GM23338 (cell line): ENCODE measurements at regions not wholly inside any gene's neighbourhood (a gene's known extent, or its start where the extent isn't known, plus 50 kb on each side); places are given as distances from the start of the nearest gene placed in this dataset.

Source experiments
- ATAC-seq: fragments of 200-7000 bp; cut with Tn5 transposase; 3 replicates; pipeline ENCODE4 v1.9.1; 2020
- DNase-seq: peaks from one replicate; pipeline ENCODE4 v3.0.0-alpha.2; 2015; ENCODE audit warnings: low spot score
- H2AFZ ChIP-seq: fragments of 200-600 bp; sonication (generic); 2 replicates; pipeline ENCODE4 v1.8.0; 2016; ENCODE audit warnings: antibody characterized with exemption, mild to moderate bottlenecking, moderate library complexity
- H3F3A ChIP-seq: fragments of 200-600 bp; sonication (generic); replicated peaks from 2 replicates; pipeline ENCODE4 v1.8.0; 2017; ENCODE audit warnings: antibody characterized with exemption, mixed run types, low read depth
- H3K27ac ChIP-seq: fragments of 200-600 bp; sonication (generic); 2 replicates; pipeline ENCODE4 v1.6.1; 2016; ENCODE audit warnings: low read depth
- H3K27me3 ChIP-seq: fragments of 200-600 bp; sonication (generic); 2 replicates; pipeline ENCODE4 v1.8.0; 2016; ENCODE audit warnings: mild to moderate bottlenecking, mixed run types, moderate library complexity; ENCODE audit not compliant: insufficient read depth
- H3K36me3 ChIP-seq: fragments of 200-600 bp; sonication (generic); 2 replicates; pipeline ENCODE4 v1.8.0; 2016; ENCODE audit warnings: mild to moderate bottlenecking; ENCODE audit not compliant: insufficient read depth
- H3K4me1 ChIP-seq: fragments of 200-600 bp; sonication (generic); 2 replicates; pipeline ENCODE4 v1.8.0; 2016; ENCODE audit warnings: mild to moderate bottlenecking, moderate library complexity; ENCODE audit not compliant: insufficient read depth
- H3K4me2 ChIP-seq: fragments of 200-600 bp; sonication (generic); 2 replicates; pipeline ENCODE4 v1.7.1; 2017; ENCODE audit warnings: mixed run types
- H3K4me3 ChIP-seq: fragments of 200-600 bp; sonication (generic); 2 replicates; pipeline ENCODE4 v1.6.1; 2016; ENCODE audit warnings: mixed run types
- H3K79me2 ChIP-seq: fragments of 200-600 bp; sonication (generic); replicated peaks from 2 replicates; pipeline ENCODE4 v1.8.0; 2017; ENCODE audit warnings: mild to moderate bottlenecking; ENCODE audit not compliant: insufficient read depth
- H3K9me2 ChIP-seq: fragments of 200-600 bp; sonication (generic); 2 replicates; pipeline ENCODE4 v1.8.0; 2017; ENCODE audit not compliant: insufficient read depth
- H4K20me1 ChIP-seq: fragments of 200-600 bp; sonication (generic); replicated peaks from 2 replicates; pipeline ENCODE4 v1.8.0; 2017; ENCODE audit warnings: mild to moderate bottlenecking; ENCODE audit not compliant: insufficient read depth
- H3K27ac Mint-ChIP-seq: 2 replicates; pipeline ENCODE4 v1.8.0; 2020; ENCODE audit warnings: inconsistent platforms, mild to moderate bottlenecking, moderate library complexity, mixed read lengths
- H3K27me3 Mint-ChIP-seq: 3 replicates; pipeline ENCODE4 v1.8.0; 2022; ENCODE audit warnings: low read depth, mild to moderate bottlenecking, moderate library complexity, mixed read lengths, inconsistent platforms; ENCODE audit not compliant: insufficient read depth, poor library complexity
- H3K36me3 Mint-ChIP-seq: 3 replicates; pipeline ENCODE4 v1.8.0; 2021; ENCODE audit warnings: low read depth, mild to moderate bottlenecking, inconsistent platforms, moderate library complexity, mixed read lengths
- H3K4me1 Mint-ChIP-seq: 3 replicates; pipeline ENCODE4 v1.8.0; 2020; ENCODE audit warnings: mild to moderate bottlenecking, inconsistent platforms, mixed read lengths
- H3K4me3 Mint-ChIP-seq: 3 replicates; pipeline ENCODE4 v1.8.0; 2021; ENCODE audit warnings: moderate library complexity, mild to moderate bottlenecking, inconsistent platforms, mixed read lengths
- H3K9me3 Mint-ChIP-seq: 3 replicates; pipeline ENCODE4 v1.8.0; 2020; ENCODE audit warnings: moderate library complexity, mild to moderate bottlenecking, inconsistent platforms, mixed read lengths
- CTCF ChIP-seq, 2 experiments: fragments of 200-600 bp in 1 of 2; sonication (generic) in 1 of 2; conservative IDR thresholded peaks; 2 replicates each; pipeline versions ENCODE4 v1.5.1 to v1.6.1; 2016 to 2017; ENCODE audit warnings: antibody characterized with exemption in 2 of 2, low read depth in 2 of 2, mild to moderate bottlenecking in 2 of 2, moderate library complexity in 1 of 2
- EZH2 ChIP-seq: fragments of 200-600 bp; sonication (generic); IDR thresholded peaks from one replicate; pipeline ENCODE4 v1.8.0; 2017; ENCODE audit warnings: antibody characterized with exemption, mild to moderate bottlenecking, low read depth; ENCODE audit not compliant: unreplicated experiment
- JUNB ChIP-seq: IDR thresholded peaks from one replicate; pipeline ENCODE4 v1.6.1; 2016; ENCODE audit warnings: antibody characterized with exemption; ENCODE audit not compliant: unreplicated experiment
- NANOG ChIP-seq: IDR thresholded peaks from 2 replicates; pipeline ENCODE4 v1.6.1; 2016; ENCODE audit warnings: antibody characterized with exemption, borderline replicate concordance
- POLR2AphosphoS5 ChIP-seq: IDR thresholded peaks from 2 replicates; pipeline ENCODE4 v1.6.1; 2016; ENCODE audit warnings: antibody characterized with exemption, low read depth
- STAT1 ChIP-seq: IDR thresholded peaks from one replicate; pipeline ENCODE4 v1.6.1; 2016; ENCODE audit warnings: antibody characterized with exemption; ENCODE audit not compliant: unreplicated experiment
- ZNF114 ChIP-seq: fragments of 250-450 bp; sonication (Bioruptor Pico); IDR thresholded peaks from 2 replicates; pipeline ENCODE4 v1.5.0; 2020; ENCODE audit warnings: mild to moderate bottlenecking, moderate library complexity
- ZNF331 ChIP-seq: fragments of 250-450 bp; sonication (Bioruptor Pico); IDR thresholded peaks from 2 replicates; pipeline ENCODE4 v1.5.0; 2020; ENCODE audit warnings: low read depth, mild to moderate bottlenecking, moderate library complexity
- TF ChIP-seq, protein P1 (sequence below): IDR thresholded peaks from 2 replicates; pipeline ENCODE4 v1.6.1; 2016; ENCODE audit warnings: antibody characterized with exemption
- TF ChIP-seq, protein P2 (sequence below): fragments of 250-450 bp; sonication (Bioruptor Pico); IDR thresholded peaks from 2 replicates; pipeline ENCODE4 v1.5.0; 2020; ENCODE audit warnings: mild to moderate bottlenecking, moderate library complexity

DNA sequence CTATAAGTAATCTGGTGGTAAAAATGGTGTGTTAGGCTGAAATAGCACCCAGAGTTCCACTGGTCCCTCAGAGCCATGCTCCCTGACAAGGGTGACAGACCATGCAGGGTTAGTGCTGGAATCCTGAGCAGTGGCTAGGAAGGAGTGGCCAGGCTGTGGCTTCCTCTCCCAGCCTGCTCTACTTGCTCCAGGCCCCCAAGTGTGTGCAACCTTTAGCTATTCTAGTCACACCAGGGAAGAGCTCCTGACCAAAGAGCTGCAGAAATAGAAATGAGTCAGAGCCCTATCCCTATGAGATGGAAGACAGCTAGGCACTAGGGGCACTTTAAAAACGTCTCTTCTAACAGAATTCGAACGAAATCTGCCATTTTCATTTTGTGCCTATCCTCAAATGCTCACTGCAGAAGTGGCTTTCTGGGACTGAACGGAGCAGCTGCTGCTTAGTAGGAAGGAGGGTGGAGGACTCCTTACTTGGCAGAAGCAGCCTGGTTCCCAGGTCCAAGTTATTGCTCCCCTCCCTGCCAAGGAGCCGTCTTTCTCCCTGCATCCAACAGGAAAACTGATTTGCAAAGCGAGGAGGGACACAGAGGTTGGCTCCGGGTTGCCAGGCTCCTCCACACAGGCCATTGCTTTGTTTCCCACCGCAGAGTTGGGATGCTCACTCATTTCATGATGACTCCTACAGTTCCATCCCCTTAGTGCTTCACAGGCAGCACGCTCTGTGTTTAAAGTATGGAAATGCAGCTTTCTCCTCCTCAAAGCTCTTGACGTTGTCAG is 754.5 kb downstream of the C6orf118 start (continued):
- TF ChIP-seq, protein P1, sequence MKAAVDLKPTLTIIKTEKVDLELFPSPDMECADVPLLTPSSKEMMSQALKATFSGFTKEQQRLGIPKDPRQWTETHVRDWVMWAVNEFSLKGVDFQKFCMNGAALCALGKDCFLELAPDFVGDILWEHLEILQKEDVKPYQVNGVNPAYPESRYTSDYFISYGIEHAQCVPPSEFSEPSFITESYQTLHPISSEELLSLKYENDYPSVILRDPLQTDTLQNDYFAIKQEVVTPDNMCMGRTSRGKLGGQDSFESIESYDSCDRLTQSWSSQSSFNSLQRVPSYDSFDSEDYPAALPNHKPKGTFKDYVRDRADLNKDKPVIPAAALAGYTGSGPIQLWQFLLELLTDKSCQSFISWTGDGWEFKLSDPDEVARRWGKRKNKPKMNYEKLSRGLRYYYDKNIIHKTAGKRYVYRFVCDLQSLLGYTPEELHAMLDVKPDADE = no peak

DNA sequence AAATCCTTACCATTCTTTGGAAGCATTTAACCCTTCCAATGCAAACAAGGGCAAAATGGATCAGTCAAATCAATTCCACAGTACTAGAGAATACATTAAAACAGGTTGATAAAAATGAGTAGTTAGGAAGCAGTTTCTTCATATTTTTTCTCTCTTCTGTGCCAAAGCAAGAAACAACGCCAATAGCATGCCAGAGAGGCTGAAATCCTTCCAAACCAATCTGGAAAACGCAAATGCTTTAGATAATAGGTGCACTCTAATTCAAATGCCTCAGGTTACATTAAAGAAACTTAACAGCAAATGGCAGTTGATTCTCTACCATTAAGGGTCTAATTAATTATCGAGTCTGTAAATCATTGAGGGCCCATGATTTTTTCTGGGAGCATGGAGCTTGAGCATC is 755.2 kb downstream of the C6orf118 start:
- H3K27me3 Mint-ChIP-seq = no peaks in the 10 kb centered on the region
- Histone ChIP-seq H3K79me2 (no peaks in the 10 kb centered on the region), H3K4me2 (no peak overlapping the region), H2AFZ (peak overlapping the region; percentile 85; the same call in 1 of the 2 replicates), H3K27me3 (no peaks in the 10 kb centered on the region), H3K36me3 (no peaks in the 10 kb centered on the region), H3K4me1 (0 out of 2 replicates have a peak, but pooled peaks cover 10% of the 10 kb centered on the region), H3K4me3 (no peak overlapping the region), H3K27ac (no peak overlapping the region), H3K9me2 (peaks cover 12% of the 10 kb centered on the region), H4K20me1 (no peaks in the 10 kb centered on the region), H3F3A (no peaks in the 10 kb centered on the region)
- DNase-seq (no peak), ATAC-seq (no peak)
- H3K9me3 Mint-ChIP-seq = peaks cover 2% of the 10 kb centered on the region; the same call in 1 of the 3 replicates
- no peaks in the 10 kb centered on the region for H3K36me3 Mint-ChIP-seq
- no peaks in the 10 kb centered on the region; the same call in 2 of the 3 replicates for H3K4me1 Mint-ChIP-seq
- no peak overlapping the region for H3K27ac Mint-ChIP-seq
- no peak overlapping the region for H3K4me3 Mint-ChIP-seq
- TF ChIP-seq, protein P2, sequence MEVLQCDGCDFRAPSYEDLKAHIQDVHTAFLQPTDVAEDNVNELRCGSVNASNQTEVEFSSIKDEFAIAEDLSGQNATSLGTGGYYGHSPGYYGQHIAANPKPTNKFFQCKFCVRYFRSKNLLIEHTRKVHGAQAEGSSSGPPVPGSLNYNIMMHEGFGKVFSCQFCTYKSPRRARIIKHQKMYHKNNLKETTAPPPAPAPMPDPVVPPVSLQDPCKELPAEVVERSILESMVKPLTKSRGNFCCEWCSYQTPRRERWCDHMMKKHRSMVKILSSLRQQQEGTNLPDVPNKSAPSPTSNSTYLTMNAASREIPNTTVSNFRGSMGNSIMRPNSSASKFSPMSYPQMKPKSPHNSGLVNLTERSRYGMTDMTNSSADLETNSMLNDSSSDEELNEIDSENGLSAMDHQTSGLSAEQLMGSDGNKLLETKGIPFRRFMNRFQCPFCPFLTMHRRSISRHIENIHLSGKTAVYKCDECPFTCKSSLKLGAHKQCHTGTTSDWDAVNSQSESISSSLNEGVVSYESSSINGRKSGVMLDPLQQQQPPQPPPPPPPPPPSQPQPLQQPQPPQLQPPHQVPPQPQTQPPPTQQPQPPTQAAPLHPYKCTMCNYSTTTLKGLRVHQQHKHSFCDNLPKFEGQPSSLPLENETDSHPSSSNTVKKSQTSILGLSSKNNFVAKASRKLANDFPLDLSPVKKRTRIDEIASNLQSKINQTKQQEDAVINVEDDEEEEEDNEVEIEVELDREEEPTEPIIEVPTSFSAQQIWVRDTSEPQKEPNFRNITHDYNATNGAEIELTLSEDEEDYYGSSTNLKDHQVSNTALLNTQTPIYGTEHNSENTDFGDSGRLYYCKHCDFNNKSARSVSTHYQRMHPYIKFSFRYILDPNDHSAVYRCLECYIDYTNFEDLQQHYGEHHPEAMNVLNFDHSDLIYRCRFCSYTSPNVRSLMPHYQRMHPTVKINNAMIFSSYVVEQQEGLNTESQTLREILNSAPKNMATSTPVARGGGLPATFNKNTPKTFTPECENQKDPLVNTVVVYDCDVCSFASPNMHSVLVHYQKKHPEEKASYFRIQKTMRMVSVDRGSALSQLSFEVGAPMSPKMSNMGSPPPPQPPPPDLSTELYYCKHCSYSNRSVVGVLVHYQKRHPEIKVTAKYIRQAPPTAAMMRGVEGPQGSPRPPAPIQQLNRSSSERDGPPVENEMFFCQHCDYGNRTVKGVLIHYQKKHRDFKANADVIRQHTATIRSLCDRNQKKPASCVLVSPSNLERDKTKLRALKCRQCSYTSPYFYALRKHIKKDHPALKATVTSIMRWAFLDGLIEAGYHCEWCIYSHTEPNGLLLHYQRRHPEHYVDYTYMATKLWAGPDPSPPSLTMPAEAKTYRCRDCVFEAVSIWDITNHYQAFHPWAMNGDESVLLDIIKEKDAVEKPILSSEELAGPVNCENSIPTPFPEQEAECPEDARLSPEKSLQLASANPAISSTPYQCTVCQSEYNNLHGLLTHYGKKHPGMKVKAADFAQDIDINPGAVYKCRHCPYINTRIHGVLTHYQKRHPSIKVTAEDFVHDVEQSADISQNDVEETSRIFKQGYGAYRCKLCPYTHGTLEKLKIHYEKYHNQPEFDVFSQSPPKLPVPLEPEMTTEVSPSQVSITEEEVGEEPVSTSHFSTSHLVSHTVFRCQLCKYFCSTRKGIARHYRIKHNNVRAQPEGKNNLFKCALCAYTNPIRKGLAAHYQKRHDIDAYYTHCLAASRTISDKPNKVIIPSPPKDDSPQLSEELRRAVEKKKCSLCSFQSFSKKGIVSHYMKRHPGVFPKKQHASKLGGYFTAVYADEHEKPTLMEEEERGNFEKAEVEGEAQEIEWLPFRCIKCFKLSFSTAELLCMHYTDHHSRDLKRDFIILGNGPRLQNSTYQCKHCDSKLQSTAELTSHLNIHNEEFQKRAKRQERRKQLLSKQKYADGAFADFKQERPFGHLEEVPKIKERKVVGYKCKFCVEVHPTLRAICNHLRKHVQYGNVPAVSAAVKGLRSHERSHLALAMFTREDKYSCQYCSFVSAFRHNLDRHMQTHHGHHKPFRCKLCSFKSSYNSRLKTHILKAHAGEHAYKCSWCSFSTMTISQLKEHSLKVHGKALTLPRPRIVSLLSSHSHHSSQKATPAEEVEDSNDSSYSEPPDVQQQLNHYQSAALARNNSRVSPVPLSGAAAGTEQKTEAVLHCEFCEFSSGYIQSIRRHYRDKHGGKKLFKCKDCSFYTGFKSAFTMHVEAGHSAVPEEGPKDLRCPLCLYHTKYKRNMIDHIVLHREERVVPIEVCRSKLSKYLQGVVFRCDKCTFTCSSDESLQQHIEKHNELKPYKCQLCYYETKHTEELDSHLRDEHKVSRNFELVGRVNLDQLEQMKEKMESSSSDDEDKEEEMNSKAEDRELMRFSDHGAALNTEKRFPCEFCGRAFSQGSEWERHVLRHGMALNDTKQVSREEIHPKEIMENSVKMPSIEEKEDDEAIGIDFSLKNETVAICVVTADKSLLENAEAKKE (CRISPR knock-in tag) = no peak
- no peak for TF ChIP-seq NANOG
- TF ChIP-seq JUNB = no peak
- no peak for TF ChIP-seq CTCF (conservative IDR thresholded peaks at IDR 0.05; ENCODE audit: low read depth in 2 of 2)
- no peak for TF ChIP-seq STAT1
- no peak for TF ChIP-seq ZNF331
- TF ChIP-seq EZH2 = no peak
- TF ChIP-seq, protein P1 = no peak
- no peak for TF ChIP-seq POLR2AphosphoS5
- TF ChIP-seq ZNF114 (CRISPR knock-in tag) = no peak
